EH (cell line): ENCODE measurements at regions not wholly inside any gene's neighbourhood (a gene's known extent, or its start where the extent isn't known, plus 50 kb on each side); places are given as distances from the start of the nearest gene placed in this dataset.

Experiments
- DNase-seq: peaks from one replicate; pipeline ENCODE4 v3.0.0-alpha.2; 2015; ENCODE audit warnings: low read depth

GRCh38 chr12:38977132-38977531 is 71.7 kb upstream of the CPNE8 start:
- no peak for DNase-seq

- DNase-seq, result no peak
Measured at GRCh38 chr12:38969706-38970105, 64.3 kb upstream of the CPNE8 start.

GRCh38 chr12:38961683-38962082 is 56.3 kb upstream of the CPNE8 start:
- DNase-seq, result no peak

GRCh38 chr12:38961012-38961411 is 55.6 kb upstream of the CPNE8 start:
- no peak for DNase-seq

- DNase-seq, result no peak
Measured at GRCh38 chr12:38956337-38956736, 50.9 kb upstream of the CPNE8 start.
